Ascending aorta (tissue), 2 donors: ENCODE measurements at regions not wholly inside any gene's neighbourhood (a gene's known extent, or its start where the extent isn't known, plus 50 kb on each side); places are given as distances from the start of the nearest gene placed in this dataset.

ENCODE experiments used
- DNase-seq, 2 donors: peaks; one replicate each; pipeline ENCODE4 v3.0.0-alpha.2; 2019; ENCODE audit warnings: low spot score in 2 of 2
- H3K27ac ChIP-seq, 2 donors: fragments of 200-600 bp; sonication (generic); one replicate each; pipeline ENCODE4 v1.5.1; 2016 to 2017; ENCODE audit warnings: mild to moderate bottlenecking in 1 of 2
- H3K27me3 ChIP-seq: fragments of 200-600 bp; sonication (generic); one replicate; pipeline ENCODE4 v1.5.1; 2017
- H3K36me3 ChIP-seq, 2 donors: fragments of 200-600 bp; sonication (generic); one replicate each; pipeline ENCODE4 v1.5.1; 2016
- H3K4me1 ChIP-seq, 2 donors: fragments of 200-600 bp; sonication (generic); one replicate each; pipeline ENCODE4 v1.5.1; 2016 to 2017; ENCODE audit warnings: mild to moderate bottlenecking in 1 of 2
- H3K4me3 ChIP-seq, 2 donors: fragments of 200-600 bp; sonication (generic); one replicate each; pipeline ENCODE4 v1.5.1; 2016 to 2017; ENCODE audit warnings: mild to moderate bottlenecking in 1 of 2
- H3K9me3 ChIP-seq, 2 donors: fragments of 200-600 bp; sonication (generic); one replicate each; pipeline ENCODE4 v1.5.1; 2016
- intact Hi-C: fragments of 100-400 bp; cut with DNase I; formaldehyde crosslinking; loops from one replicate; pipeline ENCODE4 v1.15.1; 2023
- TF ChIP-seq, protein P1 (sequence below), 3 experiments: fragments of 200-600 bp in 2 of 3; fragments of 450-650 bp in 1 of 3; sonication (generic) in 2 of 3; IDR thresholded peaks; one replicate each; pipeline ENCODE4 v1.5.1; 2016 to 2019; ENCODE audit warnings: antibody characterized with exemption in 3 of 3, mild to moderate bottlenecking in 1 of 3, moderate library complexity in 1 of 3

DNA sequence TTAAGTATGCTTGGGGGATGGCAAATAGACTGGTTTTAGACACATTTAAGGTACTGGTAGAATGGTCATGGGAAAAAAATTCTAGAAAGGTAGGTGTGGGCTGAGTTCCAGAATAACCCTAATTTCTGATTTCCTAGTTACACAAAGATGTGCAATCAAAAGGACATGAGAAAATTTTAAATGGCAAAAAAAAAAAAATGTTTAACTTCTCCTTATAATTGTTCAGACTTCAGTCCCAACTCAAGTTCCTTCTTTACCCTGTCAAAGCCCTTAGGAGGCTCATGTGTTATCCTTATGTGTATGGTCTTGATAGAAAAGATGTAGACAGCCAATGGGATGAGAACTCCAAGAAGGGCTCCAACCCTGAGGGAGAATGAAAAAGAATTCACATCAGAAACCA is 153.3 kb upstream of the PLEKHG7 start:
- DNase-seq, result no peak
- H3K27me3 ChIP-seq, result no peaks in the 10 kb centered on the region
- no peak overlapping the region for H3K4me3 ChIP-seq
- intact Hi-C loops, result no loop called here
- no peaks in the 10 kb centered on the region for H3K36me3 ChIP-seq
- no peak overlapping the region for H3K27ac ChIP-seq
- peaks cover 0 to 3% of the 10 kb centered on the region in 2 donors for H3K4me1 ChIP-seq
- H3K9me3 ChIP-seq, result no peaks in the 10 kb centered on the region
- TF ChIP-seq, protein P1, sequence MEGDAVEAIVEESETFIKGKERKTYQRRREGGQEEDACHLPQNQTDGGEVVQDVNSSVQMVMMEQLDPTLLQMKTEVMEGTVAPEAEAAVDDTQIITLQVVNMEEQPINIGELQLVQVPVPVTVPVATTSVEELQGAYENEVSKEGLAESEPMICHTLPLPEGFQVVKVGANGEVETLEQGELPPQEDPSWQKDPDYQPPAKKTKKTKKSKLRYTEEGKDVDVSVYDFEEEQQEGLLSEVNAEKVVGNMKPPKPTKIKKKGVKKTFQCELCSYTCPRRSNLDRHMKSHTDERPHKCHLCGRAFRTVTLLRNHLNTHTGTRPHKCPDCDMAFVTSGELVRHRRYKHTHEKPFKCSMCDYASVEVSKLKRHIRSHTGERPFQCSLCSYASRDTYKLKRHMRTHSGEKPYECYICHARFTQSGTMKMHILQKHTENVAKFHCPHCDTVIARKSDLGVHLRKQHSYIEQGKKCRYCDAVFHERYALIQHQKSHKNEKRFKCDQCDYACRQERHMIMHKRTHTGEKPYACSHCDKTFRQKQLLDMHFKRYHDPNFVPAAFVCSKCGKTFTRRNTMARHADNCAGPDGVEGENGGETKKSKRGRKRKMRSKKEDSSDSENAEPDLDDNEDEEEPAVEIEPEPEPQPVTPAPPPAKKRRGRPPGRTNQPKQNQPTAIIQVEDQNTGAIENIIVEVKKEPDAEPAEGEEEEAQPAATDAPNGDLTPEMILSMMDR (IDR thresholded peaks at IDR 0.05), result no peak

DNA sequence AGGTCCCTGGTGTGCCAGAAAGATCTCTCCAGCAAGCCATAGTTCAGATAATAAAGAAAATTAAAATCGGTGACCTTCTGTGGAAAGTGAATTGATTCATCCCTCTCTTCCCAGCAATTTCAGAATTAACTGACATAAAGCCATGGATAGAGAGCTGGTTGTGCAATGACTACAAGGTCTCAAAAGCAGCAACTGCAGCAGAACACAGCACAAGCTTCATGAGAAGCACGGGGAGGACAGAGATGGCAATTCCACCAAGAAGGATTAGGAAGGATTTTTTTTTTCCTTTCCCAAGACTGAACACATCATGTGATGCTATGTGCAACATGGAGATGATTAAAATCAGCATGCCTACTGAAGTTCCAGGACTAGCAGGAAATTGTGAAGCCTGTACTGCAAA is 154.9 kb upstream of the PLEKHG7 start:
- no peak overlapping the region for H3K27ac ChIP-seq
- no peaks in the 10 kb centered on the region for H3K9me3 ChIP-seq
- no peaks in the 10 kb centered on the region for H3K27me3 ChIP-seq
- H3K36me3 ChIP-seq, result no peaks in the 10 kb centered on the region
- no peak for DNase-seq
- no peak overlapping the region for H3K4me3 ChIP-seq
- TF ChIP-seq, protein P1 (IDR thresholded peaks at IDR 0.05), result no peak
- no peaks in the 10 kb centered on the region for H3K4me1 ChIP-seq
- intact Hi-C loops, result no loop called here

DNA sequence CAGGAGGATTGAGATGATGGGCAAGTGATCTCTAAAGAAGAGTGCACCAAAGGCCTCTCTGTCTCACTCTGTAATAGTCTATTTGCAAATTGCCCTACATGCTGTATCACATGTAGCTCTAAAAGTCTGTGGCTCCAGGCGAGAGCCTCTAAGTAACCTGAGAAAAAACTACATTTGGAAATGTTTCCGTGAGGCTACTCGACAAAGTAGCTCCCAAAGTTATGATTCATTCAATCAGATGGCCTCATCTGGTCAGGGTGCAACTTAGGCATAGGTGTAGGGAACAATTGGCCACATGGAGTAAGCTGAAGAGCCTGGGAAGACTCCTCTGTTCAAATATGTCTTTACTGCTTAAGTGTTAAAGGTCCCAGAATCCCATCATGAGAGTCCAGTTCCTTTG is 155.4 kb upstream of the PLEKHG7 start:
- no peaks in the 10 kb centered on the region for H3K4me1 ChIP-seq
- H3K4me3 ChIP-seq, result no peak overlapping the region
- H3K36me3 ChIP-seq, result no peaks in the 10 kb centered on the region
- intact Hi-C loops, result no loop called here
- no peaks in the 10 kb centered on the region for H3K9me3 ChIP-seq
- DNase-seq, result no peak
- no peaks in the 10 kb centered on the region for H3K27me3 ChIP-seq
- no peak overlapping the region for H3K27ac ChIP-seq
- TF ChIP-seq, protein P1 (IDR thresholded peaks at IDR 0.05), result no peak

DNA sequence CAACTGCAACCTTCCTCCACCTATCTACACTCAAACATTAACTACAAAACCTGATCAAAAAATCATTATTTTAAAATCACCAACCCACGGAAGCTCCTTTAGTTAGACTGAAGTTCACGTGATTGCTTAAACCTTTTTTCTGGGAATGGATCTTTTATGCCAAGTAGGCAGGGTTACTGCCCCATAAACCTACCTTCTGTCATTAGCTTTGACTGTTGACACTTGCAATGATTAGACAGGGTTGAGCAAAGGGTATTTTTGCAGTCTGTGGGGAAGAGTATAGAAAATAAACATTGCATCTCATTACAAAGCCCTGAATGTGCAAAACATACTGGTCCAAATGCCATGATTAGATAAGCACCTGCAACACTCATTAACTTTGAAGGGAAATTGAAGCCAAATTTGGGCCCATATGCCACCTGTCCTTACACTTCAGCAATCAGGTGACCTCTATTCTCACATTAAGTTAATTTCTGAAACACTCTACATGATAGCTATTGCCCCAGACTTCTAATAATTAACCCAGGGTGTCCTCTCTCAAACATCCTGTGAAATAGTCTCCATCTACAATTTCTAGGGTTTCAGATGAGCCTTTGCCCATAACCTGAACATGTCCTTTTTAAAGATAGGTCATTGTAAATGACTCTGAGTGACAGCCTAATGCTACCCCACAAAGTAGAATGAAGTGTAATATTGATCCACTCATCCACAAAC is 156.0 kb upstream of the PLEKHG7 start:
- TF ChIP-seq, protein P1 (IDR thresholded peaks at IDR 0.05), result no peak
- H3K9me3 ChIP-seq, result no peaks in the 10 kb centered on the region
- H3K4me3 ChIP-seq, result no peak overlapping the region
- no peaks in the 10 kb centered on the region for H3K4me1 ChIP-seq
- no peaks in the 10 kb centered on the region for H3K36me3 ChIP-seq
- no peak for DNase-seq
- H3K27me3 ChIP-seq, result no peaks in the 10 kb centered on the region
- intact Hi-C loops, result no loop called here
- H3K27ac ChIP-seq, result no peak overlapping the region

DNA sequence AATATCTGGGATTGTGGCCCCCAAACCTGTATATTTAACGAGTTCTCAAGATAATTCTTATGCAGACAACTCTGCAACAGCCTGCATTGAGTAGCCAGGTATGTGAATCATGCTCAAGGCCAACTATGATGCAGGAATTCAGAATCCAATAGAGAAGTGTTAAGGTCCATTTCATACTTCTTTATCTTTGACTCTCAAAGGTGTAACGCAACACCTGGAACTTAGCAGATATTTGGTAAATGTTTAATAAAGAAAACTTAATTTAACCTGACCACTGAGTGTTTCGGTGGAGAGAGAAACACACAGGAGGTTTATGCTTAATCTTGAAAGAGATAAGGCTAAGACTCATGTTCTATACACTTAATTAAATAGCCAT is 156.5 kb upstream of the PLEKHG7 start:
- DNase-seq, result no peak
- Histone ChIP-seq H3K27ac (no peak overlapping the region), H3K4me3 (no peak overlapping the region), H3K27me3 (no peaks in the 10 kb centered on the region), H3K4me1 (no peaks in the 10 kb centered on the region), H3K9me3 (no peaks in the 10 kb centered on the region), H3K36me3 (no peaks in the 10 kb centered on the region)
- TF ChIP-seq, protein P1 (IDR thresholded peaks at IDR 0.05), result no peak
- intact Hi-C loops, result no loop called here

DNA sequence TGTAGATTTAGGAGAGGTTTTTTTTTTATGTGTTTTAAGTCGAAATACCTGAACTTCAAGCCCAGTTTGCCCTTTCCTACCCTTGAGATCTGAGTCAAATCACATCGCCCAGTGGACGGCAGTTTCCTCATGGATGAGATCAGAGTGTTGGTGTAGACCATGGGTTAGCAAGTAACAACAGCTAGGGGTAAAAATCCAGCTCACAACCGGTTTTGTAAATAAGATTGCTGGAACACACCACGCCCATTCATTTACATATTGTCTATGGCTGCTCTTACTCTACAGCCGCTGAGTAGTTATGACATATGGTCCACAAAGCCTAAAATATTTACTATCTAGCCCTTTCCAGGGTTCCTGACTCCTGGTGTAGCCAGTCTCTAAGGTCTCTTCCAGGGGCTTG is 158.5 kb upstream of the PLEKHG7 start:
- H3K36me3 ChIP-seq, result no peaks in the 10 kb centered on the region
- H3K4me3 ChIP-seq, result no peak overlapping the region
- H3K9me3 ChIP-seq, result no peaks in the 10 kb centered on the region
- intact Hi-C loops, result no loop called here
- H3K4me1 ChIP-seq, result no peaks in the 10 kb centered on the region
- no peaks in the 10 kb centered on the region for H3K27me3 ChIP-seq
- no peak overlapping the region for H3K27ac ChIP-seq
- TF ChIP-seq, protein P1 (IDR thresholded peaks at IDR 0.05), result no peak
- no peak for DNase-seq
